ENCODE measurements at regions not wholly inside any gene's neighbourhood (a gene's known extent, or its start where the extent isn't known, plus 50 kb on each side); places are given as distances from the start of the nearest gene placed in this dataset.

GRCh38 chr4:162401021-162401420 lies 237.2 kb upstream of the FSTL5 start:
- Mint-ChIP-seq H3K27me3 (ENCODE audit: low read depth) (no peaks in the 10 kb centered on the region), H3K36me3 (ENCODE audit: low read depth) (no peaks in the 10 kb centered on the region), H3K4me1 (ENCODE audit: low read depth) (no peaks in the 10 kb centered on the region), H3K4me3 (no peak overlapping the region), H3K27ac (no peak overlapping the region), H3K9me3 (no peaks in the 10 kb centered on the region)
- no peak for DNase-seq (ENCODE audit: low spot score)

DNA sequence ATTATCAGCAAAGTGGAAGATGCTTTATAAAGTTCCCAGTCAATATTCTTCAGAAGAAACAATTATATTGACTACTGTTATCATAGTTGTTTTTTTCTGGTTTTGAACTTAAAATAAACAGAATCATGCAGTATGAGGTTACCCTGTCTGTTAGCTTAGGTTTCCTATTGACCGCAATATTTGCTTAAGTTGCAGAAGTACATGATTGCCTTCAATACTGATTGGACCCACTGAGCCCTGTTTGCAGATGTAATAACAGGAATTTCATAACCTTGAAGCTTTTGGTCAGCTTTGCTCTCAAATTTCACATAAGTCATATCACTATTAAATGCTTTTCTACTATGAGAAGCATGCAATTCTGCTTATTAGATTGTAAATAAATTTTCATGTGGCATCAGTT lies 229.1 kb upstream of the FSTL5 start:
- DNase-seq (ENCODE audit: low spot score): no peak
- Mint-ChIP-seq H3K4me3 (no peak overlapping the region), H3K27me3 (ENCODE audit: low read depth) (no peaks in the 10 kb centered on the region), H3K9me3 (no peaks in the 10 kb centered on the region), H3K27ac (no peak overlapping the region), H3K36me3 (ENCODE audit: low read depth) (no peaks in the 10 kb centered on the region), H3K4me1 (ENCODE audit: low read depth) (no peaks in the 10 kb centered on the region)

DNA sequence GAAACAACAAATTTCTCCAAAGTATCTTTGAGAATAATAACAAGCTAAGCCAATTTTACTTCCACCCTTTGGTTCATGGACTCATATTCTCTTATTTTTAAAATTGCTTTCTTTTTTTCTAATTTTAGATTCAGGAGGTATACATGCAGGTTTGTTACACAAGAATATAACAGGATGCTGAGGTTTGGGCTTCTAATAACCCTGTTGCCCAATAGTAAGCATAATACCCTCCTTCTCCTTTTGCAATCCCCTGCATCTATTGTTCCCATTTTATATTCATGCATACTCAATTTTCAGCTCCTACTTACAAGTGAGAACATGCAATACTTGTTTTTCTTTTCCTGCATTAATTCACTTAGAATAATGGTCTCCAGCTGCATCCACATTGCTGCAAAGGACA lies 202.3 kb upstream of the FSTL5 start:
- no peaks in the 10 kb centered on the region for H3K4me1 Mint-ChIP-seq (ENCODE audit: low read depth)
- H3K9me3 Mint-ChIP-seq: peaks cover 3% of the 10 kb centered on the region
- H3K4me3 Mint-ChIP-seq: no peak overlapping the region
- no peaks in the 10 kb centered on the region for H3K27me3 Mint-ChIP-seq (ENCODE audit: low read depth)
- no peaks in the 10 kb centered on the region for H3K36me3 Mint-ChIP-seq (ENCODE audit: low read depth)
- no peak overlapping the region for H3K27ac Mint-ChIP-seq
- no peak for DNase-seq (ENCODE audit: low spot score)

GRCh38 chr4:162364651-162365050 lies 200.9 kb upstream of the FSTL5 start:
- Mint-ChIP-seq H3K36me3 (ENCODE audit: low read depth) (no peaks in the 10 kb centered on the region), H3K27me3 (ENCODE audit: low read depth) (no peaks in the 10 kb centered on the region), H3K9me3 (peaks cover 3% of the 10 kb centered on the region), H3K4me3 (no peak overlapping the region), H3K4me1 (ENCODE audit: low read depth) (no peaks in the 10 kb centered on the region), H3K27ac (no peak overlapping the region)
- DNase-seq (ENCODE audit: low spot score): no peak

DNA sequence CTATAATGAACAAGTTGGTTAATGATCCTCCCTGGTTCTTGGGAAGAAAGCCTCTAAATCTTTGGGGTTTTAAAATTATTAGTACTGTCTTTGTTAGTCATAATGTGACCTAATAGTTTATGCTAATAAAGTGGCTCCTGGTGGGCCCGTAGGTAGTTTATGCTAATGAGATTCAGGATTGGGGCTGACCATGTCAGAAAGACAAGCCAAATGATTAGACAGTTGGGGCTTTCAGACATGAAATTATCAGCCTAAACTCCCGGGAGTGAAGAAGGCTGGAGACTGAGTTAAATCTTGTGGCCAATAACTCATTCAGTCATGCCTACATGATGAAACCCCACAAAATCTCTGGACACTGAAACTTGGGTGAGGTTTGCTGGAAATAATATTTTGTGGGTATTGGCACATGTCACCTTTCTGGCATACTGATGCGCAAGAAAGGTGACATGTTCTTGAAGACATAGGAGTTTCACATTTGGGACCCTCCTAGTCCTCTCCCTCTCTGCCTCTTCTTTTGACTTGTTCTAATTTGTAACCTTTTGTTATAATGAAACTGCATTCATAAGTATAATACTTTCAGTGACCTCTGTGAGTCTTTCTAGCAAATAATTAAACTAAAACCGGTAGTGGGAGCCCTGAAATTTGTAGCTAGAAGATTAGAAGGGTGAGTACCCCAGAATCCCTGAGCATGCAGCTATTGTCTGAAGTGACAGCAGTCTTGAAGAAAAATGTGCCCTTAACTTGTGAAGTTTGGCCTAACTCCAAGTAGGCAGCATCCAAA lies 196.8 kb upstream of the FSTL5 start:
- no peak for DNase-seq (ENCODE audit: low spot score)
- Mint-ChIP-seq H3K4me3 (no peak overlapping the region), H3K36me3 (ENCODE audit: low read depth) (no peaks in the 10 kb centered on the region), H3K27ac (no peak overlapping the region), H3K27me3 (ENCODE audit: low read depth) (no peaks in the 10 kb centered on the region), H3K9me3 (no peaks in the 10 kb centered on the region), H3K4me1 (ENCODE audit: low read depth) (no peaks in the 10 kb centered on the region)

DNA sequence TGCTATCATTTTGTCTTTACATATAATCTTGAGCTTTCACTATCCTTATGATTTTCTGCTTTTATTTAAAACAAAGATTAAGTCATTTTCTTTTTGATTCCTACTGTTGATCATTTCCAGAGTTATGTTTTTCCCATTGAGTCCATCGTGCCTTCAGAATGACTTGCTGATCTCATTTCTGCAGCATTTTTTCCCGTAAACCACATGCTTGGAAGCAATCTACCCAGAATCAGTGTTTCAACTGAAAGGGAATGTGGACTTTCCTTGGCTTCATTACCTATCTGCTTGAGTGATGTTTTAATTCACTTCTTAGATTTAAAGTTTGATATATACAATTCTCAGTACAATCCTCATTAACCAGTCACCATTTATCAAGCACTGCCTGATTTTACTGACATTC lies 192.4 kb upstream of the FSTL5 start:
- no peak for DNase-seq (ENCODE audit: low spot score)
- Mint-ChIP-seq H3K36me3 (ENCODE audit: low read depth) (no peaks in the 10 kb centered on the region), H3K27me3 (ENCODE audit: low read depth) (no peaks in the 10 kb centered on the region), H3K27ac (no peak overlapping the region), H3K4me3 (no peak overlapping the region), H3K9me3 (no peaks in the 10 kb centered on the region), H3K4me1 (ENCODE audit: low read depth) (no peaks in the 10 kb centered on the region)

- DNase-seq (ENCODE audit: low spot score): no peak
- Mint-ChIP-seq H3K4me3 (no peak overlapping the region), H3K27ac (no peak overlapping the region), H3K27me3 (ENCODE audit: low read depth) (no peaks in the 10 kb centered on the region), H3K4me1 (ENCODE audit: low read depth) (no peaks in the 10 kb centered on the region), H3K9me3 (no peaks in the 10 kb centered on the region), H3K36me3 (ENCODE audit: low read depth) (no peaks in the 10 kb centered on the region)
Observed at GRCh38 chr4:162352580-162353107, 188.8 kb upstream of the FSTL5 start.

GRCh38 chr4:162350331-162350730 lies 186.5 kb upstream of the FSTL5 start:
- Mint-ChIP-seq H3K36me3 (ENCODE audit: low read depth) (no peaks in the 10 kb centered on the region), H3K4me1 (ENCODE audit: low read depth) (peaks cover 8% of the 10 kb centered on the region), H3K4me3 (no peak overlapping the region), H3K27ac (no peak overlapping the region), H3K27me3 (ENCODE audit: low read depth) (no peaks in the 10 kb centered on the region), H3K9me3 (no peaks in the 10 kb centered on the region)
- DNase-seq (ENCODE audit: low spot score): no peak

- Mint-ChIP-seq H3K4me1 (ENCODE audit: low read depth) (peaks cover 8% of the 10 kb centered on the region), H3K4me3 (no peak overlapping the region), H3K27ac (no peak overlapping the region), H3K27me3 (ENCODE audit: low read depth) (no peaks in the 10 kb centered on the region), H3K36me3 (ENCODE audit: low read depth) (no peaks in the 10 kb centered on the region), H3K9me3 (no peaks in the 10 kb centered on the region)
- no peak for DNase-seq (ENCODE audit: low spot score)
Observed at GRCh38 chr4:162349395-162349794, 185.6 kb upstream of the FSTL5 start.

DNA sequence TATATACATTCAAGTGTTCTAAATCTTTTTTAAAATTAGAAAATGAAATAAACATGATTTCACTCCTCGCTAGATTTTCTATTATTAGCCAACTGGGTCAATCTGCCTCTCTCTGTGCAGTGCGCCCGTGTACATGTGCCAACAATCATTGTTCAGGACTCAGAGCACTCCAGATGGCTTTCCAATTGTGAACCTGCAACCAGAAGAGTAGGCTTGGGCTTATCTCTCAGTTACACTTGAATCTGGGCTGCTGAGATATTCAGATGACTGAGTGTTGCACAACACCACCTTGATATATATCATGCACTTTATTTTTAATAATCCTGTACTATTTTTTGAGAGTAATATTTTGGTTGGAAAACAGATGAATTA lies 184.0 kb upstream of the FSTL5 start:
- no peaks in the 10 kb centered on the region for H3K27me3 Mint-ChIP-seq (ENCODE audit: low read depth)
- H3K27ac Mint-ChIP-seq: no peak overlapping the region
- peaks cover 8% of the 10 kb centered on the region for H3K4me1 Mint-ChIP-seq (ENCODE audit: low read depth)
- no peak for DNase-seq (ENCODE audit: low spot score)
- peaks cover 2% of the 10 kb centered on the region for H3K9me3 Mint-ChIP-seq
- H3K4me3 Mint-ChIP-seq: no peak overlapping the region
- H3K36me3 Mint-ChIP-seq (ENCODE audit: low read depth): no peaks in the 10 kb centered on the region

DNA sequence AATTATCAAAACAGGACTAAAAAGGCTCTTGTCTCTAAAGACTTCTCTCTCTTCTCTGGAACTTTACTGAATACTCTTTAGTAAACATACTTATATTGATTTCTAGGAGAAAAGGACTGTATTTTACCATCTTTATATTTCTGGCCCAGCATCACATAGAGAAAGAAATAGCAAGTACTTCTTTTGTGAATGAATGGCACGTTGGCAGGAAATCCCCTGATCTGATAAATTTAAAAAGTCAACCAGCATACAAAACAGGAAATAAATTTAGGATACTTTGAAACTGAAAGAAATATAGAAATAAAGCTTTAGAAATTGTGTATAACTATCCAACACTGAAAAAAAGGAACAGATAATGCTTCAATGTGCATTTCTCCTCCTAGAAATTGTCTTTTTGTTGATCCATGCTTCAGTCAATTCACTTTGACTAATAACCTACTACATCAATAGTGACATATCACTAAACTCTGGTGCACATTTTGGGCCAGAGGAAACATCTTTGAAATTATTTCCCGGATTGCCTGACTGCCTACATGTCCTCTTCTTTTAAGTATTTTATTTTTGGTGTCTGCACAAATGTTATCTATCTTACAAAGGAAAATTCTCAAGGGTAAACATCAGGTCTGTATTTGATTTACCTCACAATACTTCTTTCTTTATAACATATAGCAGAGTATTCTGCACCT lies 183.5 kb upstream of the FSTL5 start:
- H3K9me3 Mint-ChIP-seq: peaks cover 4% of the 10 kb centered on the region
- no peak for DNase-seq (ENCODE audit: low spot score)
- no peaks in the 10 kb centered on the region for H3K36me3 Mint-ChIP-seq (ENCODE audit: low read depth)
- H3K27ac Mint-ChIP-seq: peak overlapping the region; percentile 68
- H3K4me3 Mint-ChIP-seq: peak overlapping the region; percentile 29
- H3K27me3 Mint-ChIP-seq (ENCODE audit: low read depth): no peaks in the 10 kb centered on the region
- peaks cover 8% of the 10 kb centered on the region for H3K4me1 Mint-ChIP-seq (ENCODE audit: low read depth)

GRCh38 chr4:162343967-162344366 lies 180.2 kb upstream of the FSTL5 start:
- peaks cover 8% of the 10 kb centered on the region for H3K9me3 Mint-ChIP-seq
- H3K27ac Mint-ChIP-seq: no peak overlapping the region
- no peaks in the 10 kb centered on the region for H3K27me3 Mint-ChIP-seq (ENCODE audit: low read depth)
- no peaks in the 10 kb centered on the region for H3K36me3 Mint-ChIP-seq (ENCODE audit: low read depth)
- peaks cover 8% of the 10 kb centered on the region for H3K4me1 Mint-ChIP-seq (ENCODE audit: low read depth)
- no peak overlapping the region for H3K4me3 Mint-ChIP-seq
- no peak for DNase-seq (ENCODE audit: low spot score)

DNA sequence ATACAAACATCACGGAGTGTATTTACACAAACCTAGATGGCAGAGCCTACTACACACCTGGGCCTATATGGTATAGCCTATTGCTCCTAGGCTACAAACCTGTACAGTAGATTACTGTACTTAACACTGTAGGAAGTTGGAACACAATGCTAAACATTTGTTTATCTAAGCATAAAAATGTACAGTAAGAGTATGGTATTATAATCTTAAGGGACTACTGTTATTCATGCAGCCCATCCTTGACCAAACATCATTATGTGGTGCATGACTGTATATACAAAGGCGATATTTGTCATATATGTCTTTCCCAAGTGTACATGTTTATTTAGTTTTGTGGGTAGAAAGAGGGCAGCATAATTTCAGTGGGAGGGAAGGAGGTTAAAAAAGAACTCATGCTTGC lies 177.7 kb upstream of the FSTL5 start:
- H3K36me3 Mint-ChIP-seq (ENCODE audit: low read depth): no peaks in the 10 kb centered on the region
- peaks cover 8% of the 10 kb centered on the region for H3K9me3 Mint-ChIP-seq
- H3K27ac Mint-ChIP-seq: no peak overlapping the region

DNA sequence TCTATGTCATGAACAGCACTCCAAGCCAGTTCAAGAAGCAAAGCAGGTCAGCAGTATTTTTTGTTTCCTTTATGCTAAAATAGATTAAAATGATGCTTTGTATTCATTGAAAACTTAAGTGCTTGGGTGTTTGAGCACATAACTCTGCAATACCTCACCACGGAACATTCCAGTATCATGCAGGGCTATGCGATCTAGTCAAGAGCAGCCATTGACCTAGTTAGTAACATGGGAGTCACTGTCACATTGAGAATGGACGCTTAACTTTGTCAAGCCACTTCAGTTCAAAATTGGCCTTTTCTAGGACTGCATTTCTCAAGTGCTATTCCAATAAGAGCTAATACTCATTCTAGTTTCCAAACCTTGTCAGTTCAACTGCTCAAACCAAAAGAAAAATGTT lies 160.1 kb upstream of the FSTL5 start:
- no peak overlapping the region for H3K4me3 Mint-ChIP-seq
- H3K27ac Mint-ChIP-seq: no peak overlapping the region
- no peaks in the 10 kb centered on the region for H3K9me3 Mint-ChIP-seq
- H3K36me3 Mint-ChIP-seq (ENCODE audit: low read depth): no peaks in the 10 kb centered on the region
- DNase-seq (ENCODE audit: low spot score): no peak
- no peaks in the 10 kb centered on the region for H3K27me3 Mint-ChIP-seq (ENCODE audit: low read depth)
- H3K4me1 Mint-ChIP-seq (ENCODE audit: low read depth): no peaks in the 10 kb centered on the region

More for the DNA sequence above, 177.7 kb upstream of the FSTL5 start:
- H3K4me3 Mint-ChIP-seq: no peak overlapping the region
- H3K27me3 Mint-ChIP-seq (ENCODE audit: low read depth): no peaks in the 10 kb centered on the region
- H3K4me1 Mint-ChIP-seq (ENCODE audit: low read depth): peaks cover 3% of the 10 kb centered on the region
- DNase-seq (ENCODE audit: low spot score): no peak
